ENCODE measurements at regions not wholly inside any gene's neighbourhood (a gene's known extent, or its start where the extent isn't known, plus 50 kb on each side); places are given as distances from the start of the nearest gene placed in this dataset.

- Histone ChIP-seq H3K4me3 (replicated peaks in 1 of 4; ENCODE audit: control extremely low read depth in 1 of 4, insufficient read depth in 1 of 4, low read depth in 3 of 4, low read length in 4 of 4) (no peak overlapping the region), H3K4me1 (ENCODE audit: control insufficient read depth, extremely low read depth, insufficient read depth, low read length) (no peaks in the 10 kb centered on the region), H2AFZ (ENCODE audit: low read length) (no peak overlapping the region), H3K9me3 (ENCODE audit: control insufficient read depth, insufficient read depth, low read depth, low read length) (no peaks in the 10 kb centered on the region), H3K36me3 (ENCODE audit: control insufficient read depth, insufficient read depth, low read length) (no peaks in the 10 kb centered on the region), H3K27ac (ENCODE audit: insufficient read depth, low read length) (no peak overlapping the region), H3K4me2 (ENCODE audit: extremely low read depth, insufficient read depth, low read length) (no peak overlapping the region), H3K79me2 (ENCODE audit: control insufficient read depth, insufficient read depth, low read length) (no peaks in the 10 kb centered on the region), H4K20me1 (ENCODE audit: control insufficient read depth, extremely low read depth, insufficient read depth, low read length) (no peaks in the 10 kb centered on the region), H3K27me3 (ENCODE audit: control insufficient read depth, insufficient read depth, low read length) (no peaks in the 10 kb centered on the region), H3K9ac (ENCODE audit: insufficient read depth, low read length) (no peak overlapping the region)
- peak in 1 of 2 donors; percentile 23 for DNase-seq (ENCODE audit: low read depth in 2 of 2)
- no peak for TF ChIP-seq EZH2 (IDR thresholded peaks at IDR 0.05; ENCODE audit: low read length, missing control alignments)
- no peak for TF ChIP-seq CTCF (conservative IDR thresholded peaks at IDR 0.05 in 1 of 2, IDR thresholded peaks at IDR 0.05 in 1 of 2; ENCODE audit: low read depth in 1 of 2, low read length in 2 of 2)
Observed at GRCh38 chr3:40608091-40608490, 83.3 kb downstream of the ZNF621 start.

DNA sequence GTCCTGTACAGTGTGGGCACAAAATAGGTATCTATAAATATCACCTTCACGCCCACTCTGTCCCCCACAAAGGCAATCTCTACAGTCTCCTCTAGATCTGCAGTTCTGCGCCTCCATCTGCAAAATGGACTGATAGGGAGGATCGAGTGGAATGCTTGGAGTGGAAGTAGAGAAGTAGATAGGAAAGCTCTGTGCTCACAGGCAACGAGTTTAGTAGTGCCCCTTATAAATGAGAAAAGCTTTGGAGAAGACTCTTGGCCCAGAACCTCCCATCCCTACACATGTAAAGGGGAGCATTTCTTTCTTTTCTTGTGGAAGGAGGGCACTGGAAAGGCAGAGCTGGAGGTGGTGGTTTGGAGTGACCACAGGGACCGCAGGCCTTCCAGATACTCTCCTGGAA, 88.5 kb downstream of the ZNF621 start:
- Histone ChIP-seq H3K27ac (ENCODE audit: insufficient read depth, low read length) (no peak overlapping the region), H3K4me1 (ENCODE audit: control insufficient read depth, extremely low read depth, insufficient read depth, low read length) (no peaks in the 10 kb centered on the region), H3K9me3 (ENCODE audit: control insufficient read depth, insufficient read depth, low read depth, low read length) (no peaks in the 10 kb centered on the region), H3K4me3 (replicated peaks in 1 of 4; ENCODE audit: control extremely low read depth in 1 of 4, insufficient read depth in 1 of 4, low read depth in 3 of 4, low read length in 4 of 4) (no peak overlapping the region), H3K9ac (ENCODE audit: insufficient read depth, low read length) (no peak overlapping the region), H3K27me3 (ENCODE audit: control insufficient read depth, insufficient read depth, low read length) (no peaks in the 10 kb centered on the region), H4K20me1 (ENCODE audit: control insufficient read depth, extremely low read depth, insufficient read depth, low read length) (no peaks in the 10 kb centered on the region), H3K79me2 (ENCODE audit: control insufficient read depth, insufficient read depth, low read length) (no peaks in the 10 kb centered on the region), H2AFZ (ENCODE audit: low read length) (no peak overlapping the region), H3K4me2 (ENCODE audit: extremely low read depth, insufficient read depth, low read length) (no peak overlapping the region), H3K36me3 (ENCODE audit: control insufficient read depth, insufficient read depth, low read length) (no peaks in the 10 kb centered on the region)
- TF ChIP-seq EZH2 (IDR thresholded peaks at IDR 0.05; ENCODE audit: low read length, missing control alignments) (no peak), CTCF (conservative IDR thresholded peaks at IDR 0.05 in 1 of 2, IDR thresholded peaks at IDR 0.05 in 1 of 2; ENCODE audit: low read depth in 1 of 2, low read length in 2 of 2) (no peak)
- no peak for DNase-seq (ENCODE audit: low read depth in 2 of 2)

- Histone ChIP-seq H3K9ac (ENCODE audit: insufficient read depth, low read length) (no peak overlapping the region), H3K27me3 (ENCODE audit: control insufficient read depth, insufficient read depth, low read length) (no peaks in the 10 kb centered on the region), H3K4me2 (ENCODE audit: extremely low read depth, insufficient read depth, low read length) (no peak overlapping the region), H3K36me3 (ENCODE audit: control insufficient read depth, insufficient read depth, low read length) (no peaks in the 10 kb centered on the region), H3K4me1 (ENCODE audit: control insufficient read depth, extremely low read depth, insufficient read depth, low read length) (no peaks in the 10 kb centered on the region), H3K79me2 (ENCODE audit: control insufficient read depth, insufficient read depth, low read length) (no peaks in the 10 kb centered on the region), H3K4me3 (replicated peaks in 1 of 4; ENCODE audit: control extremely low read depth in 1 of 4, insufficient read depth in 1 of 4, low read depth in 3 of 4, low read length in 4 of 4) (no peak overlapping the region), H3K27ac (ENCODE audit: insufficient read depth, low read length) (no peak overlapping the region), H4K20me1 (ENCODE audit: control insufficient read depth, extremely low read depth, insufficient read depth, low read length) (no peaks in the 10 kb centered on the region), H3K9me3 (ENCODE audit: control insufficient read depth, insufficient read depth, low read depth, low read length) (no peaks in the 10 kb centered on the region), H2AFZ (ENCODE audit: low read length) (no peak overlapping the region)
- TF ChIP-seq EZH2 (IDR thresholded peaks at IDR 0.05; ENCODE audit: low read length, missing control alignments) (no peak), CTCF (conservative IDR thresholded peaks at IDR 0.05 in 1 of 2, IDR thresholded peaks at IDR 0.05 in 1 of 2; ENCODE audit: low read depth in 1 of 2, low read length in 2 of 2) (no peak)
- no peak for DNase-seq (ENCODE audit: low read depth in 2 of 2)
Observed at GRCh38 chr3:40615110-40615915, 90.6 kb downstream of the ZNF621 start.

All from fibroblast of lung (primary cell).